Kidney epithelial cell (primary cell): ENCODE measurements at regions not wholly inside any gene's neighbourhood (a gene's known extent, or its start where the extent isn't known, plus 50 kb on each side); places are given as distances from the start of the nearest gene placed in this dataset.

Experiments used
- DNase-seq: peaks from one replicate; pipeline ENCODE4 v3.0.0-alpha.2; 2010; ENCODE audit warnings: low read depth
- H3K27me3 ChIP-seq: 2 replicates; pipeline ENCODE4 v1.6.0; 2011; ENCODE audit warnings: low read length; ENCODE audit not compliant: control insufficient read depth, insufficient read depth
- H3K36me3 ChIP-seq: 2 replicates; pipeline ENCODE4 v1.5.1; 2011; ENCODE audit warnings: low read length; ENCODE audit not compliant: control insufficient read depth, insufficient read depth
- H3K4me3 ChIP-seq: 2 replicates; pipeline ENCODE4 v1.5.1; 2011; ENCODE audit warnings: low read depth, mild to moderate bottlenecking, control low read depth, low read length
- CTCF ChIP-seq: IDR thresholded peaks from 2 replicates; pipeline ENCODE4 v1.5.1; 2011; ENCODE audit warnings: mild to moderate bottlenecking, moderate library complexity, low read length, control low read depth, inconsistent platforms; ENCODE audit not compliant: insufficient read depth, poor library complexity, severe bottlenecking

GRCh38 chr7:131745390-131746248 lies 189.2 kb upstream of the PODXL start:
- peak; percentile 4 for DNase-seq
- Histone ChIP-seq H3K4me3 (no peak overlapping the region), H3K36me3 (no peaks in the 10 kb centered on the region), H3K27me3 (no peaks in the 10 kb centered on the region)
- no peak for TF ChIP-seq CTCF

GRCh38 chr7:131741446-131741845 lies 185.0 kb upstream of the PODXL start:
- no peaks in the 10 kb centered on the region for H3K36me3 ChIP-seq
- H3K4me3 ChIP-seq: no peak overlapping the region
- H3K27me3 ChIP-seq: no peaks in the 10 kb centered on the region
- DNase-seq: no peak
- TF ChIP-seq CTCF: no peak

- DNase-seq: no peak
- Histone ChIP-seq H3K36me3 (no peaks in the 10 kb centered on the region), H3K27me3 (no peaks in the 10 kb centered on the region), H3K4me3 (no peak overlapping the region)
- no peak for TF ChIP-seq CTCF
Measured at GRCh38 chr7:131737746-131738465, 181.5 kb upstream of the PODXL start.

GRCh38 chr7:131735101-131735500 lies 178.7 kb upstream of the PODXL start:
- no peaks in the 10 kb centered on the region for H3K36me3 ChIP-seq
- H3K27me3 ChIP-seq: no peaks in the 10 kb centered on the region
- no peak for TF ChIP-seq CTCF
- H3K4me3 ChIP-seq: no peak overlapping the region
- no peak for DNase-seq

GRCh38 chr7:131733604-131734003 lies 177.2 kb upstream of the PODXL start:
- no peak for TF ChIP-seq CTCF
- Histone ChIP-seq H3K27me3 (no peaks in the 10 kb centered on the region), H3K36me3 (no peaks in the 10 kb centered on the region), H3K4me3 (no peak overlapping the region)
- no peak for DNase-seq
